K562 (cell line): ENCODE measurements at regions not wholly inside any gene's neighbourhood (a gene's known extent, or its start where the extent isn't known, plus 50 kb on each side); places are given as distances from the start of the nearest gene placed in this dataset.
A peak's percentile ranks its signal among the peaks of the same experiment; 100 is the strongest.

Experiments used
- ATAC-seq: fragments of 200-7000 bp; cut with Tn5 transposase; 3 replicates; pipeline ENCODE4 v1.9.1; 2020; ENCODE audit warnings: moderate library complexity
- BruUV-seq: library from RNA; stranded (reverse); fragments of 400-500 nt; replicated peaks from 2 replicates; lab custom pipeline; 2021; lab: Mats Ljungman, UMichigan
- CTCF ChIA-PET: fragments of 300-600 bp; formaldehyde crosslinking; extraction: SDS; loops from one replicate; lab custom pipeline; 2021; ENCODE audit warnings: low intra/inter-chr PET ratio; lab: Yijun Ruan, JAX
- POLR2A ChIA-PET: fragments of 300-600, 350-650 bp; sonication (Branson Sonifier 250); formaldehyde crosslinking; extraction: SDS; loops from one replicate; lab custom pipeline; 2021; ENCODE audit warnings: antibody characterized with exemption, inconsistent platforms; lab: Yijun Ruan, JAX
- DNase-seq, 4 experiments: peaks; one replicate each; pipeline versions ENCODE4 v3.0.0 to v3.0.0-alpha.2; 2011 to 2018; ENCODE audit warnings: low spot score in 3 of 4, mixed read lengths in 3 of 4; ENCODE audit errors: extremely low read depth in 1 of 4
- FAIRE-seq: peaks from 2 replicates; lab custom pipeline; 2011; peaks lifted over from hg19 to GRCh38; lab: Jason Lieb, UNC
- H2AFZ ChIP-seq: 2 replicates; pipeline ENCODE4 v1.6.0; 2011; ENCODE audit warnings: low read depth, low read length, control low read depth, inconsistent platforms
- H3K27ac ChIP-seq: fragments of 200-600 bp; 3 replicates; pipeline ENCODE4 v1.8.0; 2011; ENCODE audit warnings: low read depth, mild to moderate bottlenecking, control low read depth, inconsistent platforms, low read length, moderate library complexity, mixed read lengths; ENCODE audit errors: extremely low read depth
- H3K27me3 ChIP-seq, 2 experiments: fragments of 300-600 bp in 1 of 2; 2 replicates in 1 of 2; 3 replicates in 1 of 2; pipeline versions ENCODE4 v1.6.0 to v1.8.0; 2011; ENCODE audit warnings: inconsistent platforms in 2 of 2, low read length in 2 of 2, mild to moderate bottlenecking in 1 of 2, mixed read lengths in 1 of 2, moderate library complexity in 1 of 2; ENCODE audit not compliant: control insufficient read depth in 2 of 2, insufficient read depth in 2 of 2
- H3K36me3 ChIP-seq: fragments of 300-600 bp; 3 replicates; pipeline ENCODE4 v1.8.0; 2011; ENCODE audit warnings: mild to moderate bottlenecking, low read length, inconsistent platforms; ENCODE audit not compliant: control insufficient read depth, insufficient read depth
- H3K4me1 ChIP-seq, 2 experiments: fragments of 200-600 bp in 1 of 2; replicated peaks in 1 of 2; 2 replicates in 1 of 2; 3 replicates in 1 of 2; pipeline versions ENCODE4 v1.5.1 to v1.8.0; 2011; ENCODE audit warnings: inconsistent platforms in 2 of 2, low read length in 2 of 2, mild to moderate bottlenecking in 1 of 2, mixed read lengths in 1 of 2, moderate library complexity in 1 of 2; ENCODE audit not compliant: control insufficient read depth in 2 of 2, insufficient read depth in 2 of 2
- H3K4me2 ChIP-seq: 2 replicates; pipeline ENCODE4 v1.6.1; 2011; ENCODE audit warnings: low read length, control low read depth, inconsistent platforms, mixed read lengths; ENCODE audit not compliant: insufficient read depth
- H3K4me3 ChIP-seq: fragments of 200-600 bp; sonication (generic), shearing (Covaris generic); 2 replicates; pipeline ENCODE4 v1.5.1; 2016; ENCODE audit warnings: control low read depth, inconsistent platforms
- H3K79me2 ChIP-seq: fragments of 200-600 bp; 3 replicates; pipeline ENCODE4 v1.8.0; 2011; ENCODE audit warnings: low read length, inconsistent platforms; ENCODE audit not compliant: control insufficient read depth, insufficient read depth
- H3K9ac ChIP-seq, 2 experiments: 2 replicates each; pipeline versions ENCODE4 v1.6.0 to v1.6.1; 2011; ENCODE audit warnings: low read depth in 2 of 2, low read length in 2 of 2, control low read depth in 1 of 2, inconsistent platforms in 1 of 2, mild to moderate bottlenecking in 1 of 2, mixed read lengths in 1 of 2; ENCODE audit not compliant: insufficient read depth in 1 of 2
- H3K9me1 ChIP-seq: one replicate; pipeline ENCODE4 v1.6.0; 2011; ENCODE audit warnings: inconsistent platforms, mild to moderate bottlenecking, low read length, moderate library complexity; ENCODE audit not compliant: control insufficient read depth, insufficient read depth
- H3K9me3 ChIP-seq: replicated peaks from 2 replicates; pipeline ENCODE4 v1.5.1; 2011; ENCODE audit warnings: low read depth, low read length, inconsistent platforms; ENCODE audit not compliant: control insufficient read depth, insufficient read depth
- H4K20me1 ChIP-seq: replicated peaks from 2 replicates; pipeline ENCODE4 v1.6.1; 2011; ENCODE audit warnings: low read length, inconsistent platforms, mixed read lengths; ENCODE audit not compliant: control insufficient read depth, insufficient read depth
- ATF1 ChIP-seq, 2 experiments: fragments of 450-650 bp in 1 of 2; IDR thresholded peaks; 2 replicates each; pipeline ENCODE4 v1.6.1; 2016; ENCODE audit warnings: missing compliant biosample characterization in 1 of 2, missing genetic modification characterization in 1 of 2
- PATZ1 ChIP-seq: fragments of 250-450 bp; sonication (Bioruptor Pico); IDR thresholded peaks from 2 replicates; pipeline ENCODE4 v1.5.0; 2020; ENCODE audit warnings: mild to moderate bottlenecking, borderline replicate concordance
- TEAD4 ChIP-seq, 2 experiments: sonication (generic) in 1 of 2; formaldehyde crosslinking in 1 of 2; IDR thresholded peaks; 2 replicates each; pipeline versions ENCODE4 v1.6.1 to v1.8.0; 2012 to 2022; ENCODE audit warnings: borderline replicate concordance in 1 of 2, inconsistent platforms in 1 of 2, low read length in 1 of 2, mild to moderate bottlenecking in 1 of 2, missing genetic modification reagents in 1 of 2
- ZNF134 ChIP-seq: fragments of 250-450 bp; sonication (Bioruptor Pico); conservative IDR thresholded peaks from 2 replicates; pipeline ENCODE4 v1.4.0; 2020
- WGBS: fragments of 100-300 bp; shearing (Covaris generic); methylation state at CpG from one replicate; pipeline ENCODE4 v1.1.6; 2016; ENCODE audit warnings: low coverage, mixed read lengths; ENCODE audit not compliant: insufficient coverage; ENCODE audit errors: missing lambda C conversion rate; 5-methylcytosine and 5-hydroxymethylcytosine counted together
- in situ Hi-C: fragments of 300-500 bp; cut with MboI; formaldehyde crosslinking; loops from 4 replicates; pipeline ENCODE4 v1.15.0; 2018; ENCODE audit warnings: inconsistent platforms, mixed read lengths
- intact Hi-C: fragments of 100-400 bp; cut with micrococcal nuclease; formaldehyde crosslinking; loops from 2 replicates; pipeline ENCODE4 v1.14.2; 2022

GRCh38 chr5:170181902-170182301, 50.9 kb upstream of the C5orf58 start:
- Histone ChIP-seq H4K20me1 (no peaks in the 10 kb centered on the region; the same call in 1 of the 2 replicates), H3K36me3 (no peaks in the 10 kb centered on the region), H2AFZ (no peak overlapping the region), H3K27ac (no peak overlapping the region), H3K9ac (no peak overlapping the region), H3K4me2 (no peak overlapping the region), H3K79me2 (no peaks in the 10 kb centered on the region), H3K4me3 (no peak overlapping the region), H3K27me3 (peaks cover 8 to 52% of the 10 kb centered on the region in 2 experiments; a peak in 3 of 5 replicates), H3K9me1 (no peaks in the 10 kb centered on the region), H3K4me1 (peaks cover 0 to 1% of the 10 kb centered on the region in 2 experiments; a peak in 1 of 5 replicates), H3K9me3 (no peaks in the 10 kb centered on the region)
- ATAC-seq (no peak), FAIRE-seq (no peak), DNase-seq (no peak)
- POLR2A ChIA-PET, result interaction anchor here (0.6 kb wide), 1 partner anchor 44 kb away, joined by 3 read pairs; no protein-coding TSS in a partner anchor
- in situ Hi-C loops, result loop anchor here (10.0 kb wide), 1 partner anchor 477 kb away; no protein-coding TSS in a partner anchor
- CTCF ChIA-PET, result interaction anchor here (0.5 kb wide), 1 partner anchor 13 kb away, joined by 3 read pairs; no protein-coding TSS in a partner anchor
- 0% methylated on average over 2 of the region's 2 CpGs for WGBS
- no TSS peak for BruUV-seq
- intact Hi-C loops, result loop anchor here (5.0 to 10.0 kb wide), 2 partner anchors 197 to 480 kb away; partner anchors contain the start of gene INSYN2B
- 0 out of 2 replicates have a peak, but pooled peaks have one; percentile 12 for TF ChIP-seq TEAD4 (IDR thresholded peaks at IDR 0.05; ENCODE audit: low read length)
- no peak for TF ChIP-seq TEAD4 (CRISPR knock-in tag; IDR thresholded peaks at IDR 0.05; ENCODE audit: borderline replicate concordance)
- TF ChIP-seq PATZ1 (CRISPR knock-in tag), result no peak
- TF ChIP-seq ATF1 (CRISPR knock-in tag; IDR thresholded peaks at IDR 0.05), result no peak
- TF ChIP-seq ATF1 (tag; IDR thresholded peaks at IDR 0.05), result no peak
- TF ChIP-seq ZNF134 (CRISPR knock-in tag), result peak; percentile 46; the same call in 1 of the 2 replicates
